ENCODE measurements at regions not wholly inside any gene's neighbourhood (a gene's known extent, or its start where the extent isn't known, plus 50 kb on each side); places are given as distances from the start of the nearest gene placed in this dataset.
A peak's percentile ranks its signal among the peaks of the same experiment; 100 is the strongest.

GRCh38 chr17:36740157-36740556 lies 138.8 kb downstream of the MRM1 start (continued):
- TF ChIP-seq, protein P1, sequence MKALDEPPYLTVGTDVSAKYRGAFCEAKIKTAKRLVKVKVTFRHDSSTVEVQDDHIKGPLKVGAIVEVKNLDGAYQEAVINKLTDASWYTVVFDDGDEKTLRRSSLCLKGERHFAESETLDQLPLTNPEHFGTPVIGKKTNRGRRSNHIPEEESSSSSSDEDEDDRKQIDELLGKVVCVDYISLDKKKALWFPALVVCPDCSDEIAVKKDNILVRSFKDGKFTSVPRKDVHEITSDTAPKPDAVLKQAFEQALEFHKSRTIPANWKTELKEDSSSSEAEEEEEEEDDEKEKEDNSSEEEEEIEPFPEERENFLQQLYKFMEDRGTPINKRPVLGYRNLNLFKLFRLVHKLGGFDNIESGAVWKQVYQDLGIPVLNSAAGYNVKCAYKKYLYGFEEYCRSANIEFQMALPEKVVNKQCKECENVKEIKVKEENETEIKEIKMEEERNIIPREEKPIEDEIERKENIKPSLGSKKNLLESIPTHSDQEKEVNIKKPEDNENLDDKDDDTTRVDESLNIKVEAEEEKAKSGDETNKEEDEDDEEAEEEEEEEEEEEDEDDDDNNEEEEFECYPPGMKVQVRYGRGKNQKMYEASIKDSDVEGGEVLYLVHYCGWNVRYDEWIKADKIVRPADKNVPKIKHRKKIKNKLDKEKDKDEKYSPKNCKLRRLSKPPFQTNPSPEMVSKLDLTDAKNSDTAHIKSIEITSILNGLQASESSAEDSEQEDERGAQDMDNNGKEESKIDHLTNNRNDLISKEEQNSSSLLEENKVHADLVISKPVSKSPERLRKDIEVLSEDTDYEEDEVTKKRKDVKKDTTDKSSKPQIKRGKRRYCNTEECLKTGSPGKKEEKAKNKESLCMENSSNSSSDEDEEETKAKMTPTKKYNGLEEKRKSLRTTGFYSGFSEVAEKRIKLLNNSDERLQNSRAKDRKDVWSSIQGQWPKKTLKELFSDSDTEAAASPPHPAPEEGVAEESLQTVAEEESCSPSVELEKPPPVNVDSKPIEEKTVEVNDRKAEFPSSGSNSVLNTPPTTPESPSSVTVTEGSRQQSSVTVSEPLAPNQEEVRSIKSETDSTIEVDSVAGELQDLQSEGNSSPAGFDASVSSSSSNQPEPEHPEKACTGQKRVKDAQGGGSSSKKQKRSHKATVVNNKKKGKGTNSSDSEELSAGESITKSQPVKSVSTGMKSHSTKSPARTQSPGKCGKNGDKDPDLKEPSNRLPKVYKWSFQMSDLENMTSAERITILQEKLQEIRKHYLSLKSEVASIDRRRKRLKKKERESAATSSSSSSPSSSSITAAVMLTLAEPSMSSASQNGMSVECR (CRISPR knock-in tag; IDR thresholded peaks at IDR 0.05; ENCODE audit: borderline replicate concordance) = no peak
- TF ChIP-seq, protein P2, sequence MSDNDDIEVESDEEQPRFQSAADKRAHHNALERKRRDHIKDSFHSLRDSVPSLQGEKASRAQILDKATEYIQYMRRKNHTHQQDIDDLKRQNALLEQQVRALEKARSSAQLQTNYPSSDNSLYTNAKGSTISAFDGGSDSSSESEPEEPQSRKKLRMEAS (CRISPR knock-in tag; IDR thresholded peaks at IDR 0.05) = no peak
- TF ChIP-seq NFE2L1 (CRISPR knock-in tag; IDR thresholded peaks at IDR 0.05) = no peak
- TF ChIP-seq SMAD3 (CRISPR knock-in tag; IDR thresholded peaks at IDR 0.05; ENCODE audit: borderline replicate concordance) = no peak
- TF ChIP-seq ZNF138 (CRISPR knock-in tag; conservative IDR thresholded peaks at IDR 0.05) = no peak
- no peak for TF ChIP-seq E2F4 (CRISPR knock-in tag; IDR thresholded peaks at IDR 0.05; ENCODE audit: borderline replicate concordance, low read depth)
- no peak for TF ChIP-seq ZNF416 (CRISPR knock-in tag; IDR thresholded peaks at IDR 0.05)
- no peak for TF ChIP-seq PREB (CRISPR knock-in tag; IDR thresholded peaks at IDR 0.05; ENCODE audit: borderline replicate concordance)
- TF ChIP-seq EMX1 (CRISPR knock-in tag; IDR thresholded peaks at IDR 0.05) = no peak

- Mint-ChIP-seq H3K9me3 (peaks cover 13% of the 10 kb centered on the region), H3K4me1 (peaks cover 20% of the 10 kb centered on the region), H3K36me3 (no peaks in the 10 kb centered on the region), H3K27ac (peak overlapping the region; percentile 7; the same call in 1 of the 2 replicates), H3K4me3 (no peak overlapping the region), H3K27me3 (ENCODE audit: low read depth) (no peaks in the 10 kb centered on the region)
- DNase-seq (ENCODE audit: low spot score) (no peak), ATAC-seq (no peak)
- ChIA-PET CTCF (interaction anchor here (1.2 to 2.2 kb wide), 2 partner anchors 14 kb away, joined by 3 to 9 read pairs; no protein-coding TSS in a partner anchor), POLR2A (no interaction called here)
- TF ChIP-seq TEAD4 (CRISPR knock-in tag; IDR thresholded peaks at IDR 0.05) (no peak), MLX (CRISPR knock-in tag; IDR thresholded peaks at IDR 0.05) (no peak), ZBTB43 (CRISPR knock-in tag; IDR thresholded peaks at IDR 0.05) (peak; percentile 66; the same call in 1 of the 2 replicates), ZNF671 (CRISPR knock-in tag; IDR thresholded peaks at IDR 0.05) (no peak), E2F5 (CRISPR knock-in tag; IDR thresholded peaks at IDR 0.05) (no peak), TCF7 (CRISPR knock-in tag; IDR thresholded peaks at IDR 0.05; ENCODE audit: low read depth) (no peak), ZNF396 (CRISPR knock-in tag; IDR thresholded peaks at IDR 0.05; ENCODE audit: borderline replicate concordance) (no peak)
- TF ChIP-seq, protein P3, sequence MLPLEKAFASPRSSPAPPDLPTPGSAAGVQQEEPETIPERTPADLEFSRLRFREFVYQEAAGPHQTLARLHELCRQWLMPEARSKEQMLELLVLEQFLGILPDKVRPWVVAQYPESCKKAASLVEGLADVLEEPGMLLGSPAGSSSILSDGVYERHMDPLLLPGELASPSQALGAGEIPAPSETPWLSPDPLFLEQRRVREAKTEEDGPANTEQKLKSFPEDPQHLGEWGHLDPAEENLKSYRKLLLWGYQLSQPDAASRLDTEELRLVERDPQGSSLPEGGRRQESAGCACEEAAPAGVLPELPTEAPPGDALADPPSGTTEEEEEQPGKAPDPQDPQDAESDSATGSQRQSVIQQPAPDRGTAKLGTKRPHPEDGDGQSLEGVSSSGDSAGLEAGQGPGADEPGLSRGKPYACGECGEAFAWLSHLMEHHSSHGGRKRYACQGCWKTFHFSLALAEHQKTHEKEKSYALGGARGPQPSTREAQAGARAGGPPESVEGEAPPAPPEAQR (CRISPR knock-in tag; IDR thresholded peaks at IDR 0.05) = no peak
Measured at GRCh38 chr17:36741019-36741902, 139.9 kb downstream of the MRM1 start.

All from WTC11 (cell line).